MG63 (cell line): ENCODE measurements at regions not wholly inside any gene's neighbourhood (a gene's known extent, or its start where the extent isn't known, plus 50 kb on each side); places are given as distances from the start of the nearest gene placed in this dataset.

Experiments used
- DNase-seq: peaks from one replicate; pipeline ENCODE4 v3.0.0-alpha.2; 2020
- H3K27me3 ChIP-seq: fragments of 250-450 bp; sonication (Bioruptor Pico); 2 replicates; pipeline ENCODE4 v1.5.1; 2020; ENCODE audit warnings: mild to moderate bottlenecking, moderate library complexity
- H3K36me3 ChIP-seq: fragments of 250-450 bp; sonication (Bioruptor Pico); 2 replicates; pipeline ENCODE4 v1.5.1; 2020; ENCODE audit warnings: mild to moderate bottlenecking, moderate library complexity
- H3K4me3 ChIP-seq: fragments of 250-450 bp; sonication (Bioruptor Pico); 2 replicates; pipeline ENCODE4 v1.5.1; 2020; ENCODE audit warnings: mild to moderate bottlenecking, moderate library complexity
- H3K9me3 ChIP-seq: fragments of 250-450 bp; sonication (Bioruptor Pico); 2 replicates; pipeline ENCODE4 v1.5.1; 2020; ENCODE audit warnings: mild to moderate bottlenecking, moderate library complexity

DNA sequence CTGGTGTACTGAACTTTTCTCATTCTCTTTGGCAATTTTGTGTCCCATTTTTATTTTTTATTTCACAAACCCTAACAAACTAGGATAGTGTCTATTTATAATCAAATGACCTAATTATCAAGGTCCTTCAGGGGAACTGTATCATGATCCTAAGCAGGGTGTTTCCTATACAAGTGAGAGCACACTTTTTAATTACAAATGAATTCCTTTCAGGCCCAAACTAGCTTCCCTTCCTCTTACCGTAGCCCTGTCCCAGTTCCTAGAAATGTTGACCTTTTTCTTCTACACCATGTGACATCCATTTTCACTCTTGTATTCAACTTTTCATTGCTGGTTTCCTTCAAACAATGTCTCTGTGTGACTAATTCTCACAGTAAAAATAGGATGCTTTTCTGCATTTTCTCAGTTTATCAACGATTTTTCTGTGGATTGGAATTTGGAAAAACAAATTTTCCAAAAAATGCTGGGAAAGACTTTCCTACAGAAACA, 411.4 kb downstream of the CCDC91 start:
- H3K27me3 ChIP-seq, result no peaks in the 10 kb centered on the region
- DNase-seq, result no peak
- H3K36me3 ChIP-seq, result no peaks in the 10 kb centered on the region
- peaks cover 1% of the 10 kb centered on the region; the same call in 1 of the 2 replicates for H3K9me3 ChIP-seq
- no peak overlapping the region for H3K4me3 ChIP-seq

DNA sequence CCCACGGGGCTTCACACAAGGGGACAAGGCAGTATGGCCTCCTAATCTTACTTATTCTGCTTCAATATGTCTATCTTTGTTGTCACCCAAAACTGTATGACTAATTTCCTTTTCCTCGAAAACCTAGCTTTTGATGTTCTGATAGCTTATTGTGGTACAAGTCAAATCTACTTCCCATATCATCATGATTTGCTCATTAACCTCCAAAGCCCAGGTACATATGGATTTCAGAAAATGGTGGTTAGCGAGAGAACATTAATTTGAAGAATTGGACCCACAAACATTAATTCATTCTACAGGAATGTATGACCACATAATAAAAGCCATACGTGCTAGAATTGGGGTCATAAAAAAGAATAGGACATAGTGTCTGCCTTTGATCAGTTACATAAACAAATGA, 412.5 kb downstream of the CCDC91 start:
- H3K4me3 ChIP-seq, result no peak overlapping the region
- DNase-seq, result no peak
- no peaks in the 10 kb centered on the region for H3K27me3 ChIP-seq
- H3K36me3 ChIP-seq, result no peaks in the 10 kb centered on the region
- peaks cover 12% of the 10 kb centered on the region for H3K9me3 ChIP-seq

DNA sequence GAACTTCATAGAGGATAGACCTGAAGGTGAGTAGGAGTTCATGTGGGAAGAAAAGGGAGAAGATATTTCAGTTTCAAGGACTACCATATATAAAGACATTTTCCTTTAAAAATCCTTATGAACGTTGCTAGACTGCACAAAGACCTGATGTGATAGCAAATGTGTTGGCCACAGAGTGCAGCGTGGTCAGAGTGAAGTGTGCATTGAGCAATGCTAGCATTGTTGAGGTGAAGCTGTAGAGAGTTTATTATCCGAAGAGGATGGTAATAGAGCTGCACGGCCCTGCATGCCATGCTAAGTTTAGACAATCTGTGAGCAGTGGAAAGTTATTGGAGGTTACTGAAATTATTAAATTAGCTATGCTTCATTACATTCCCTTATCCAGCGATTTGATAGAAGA, 413.0 kb downstream of the CCDC91 start:
- no peaks in the 10 kb centered on the region for H3K27me3 ChIP-seq
- H3K9me3 ChIP-seq, result peaks cover 12% of the 10 kb centered on the region
- no peaks in the 10 kb centered on the region for H3K36me3 ChIP-seq
- no peak overlapping the region for H3K4me3 ChIP-seq
- no peak for DNase-seq

DNA sequence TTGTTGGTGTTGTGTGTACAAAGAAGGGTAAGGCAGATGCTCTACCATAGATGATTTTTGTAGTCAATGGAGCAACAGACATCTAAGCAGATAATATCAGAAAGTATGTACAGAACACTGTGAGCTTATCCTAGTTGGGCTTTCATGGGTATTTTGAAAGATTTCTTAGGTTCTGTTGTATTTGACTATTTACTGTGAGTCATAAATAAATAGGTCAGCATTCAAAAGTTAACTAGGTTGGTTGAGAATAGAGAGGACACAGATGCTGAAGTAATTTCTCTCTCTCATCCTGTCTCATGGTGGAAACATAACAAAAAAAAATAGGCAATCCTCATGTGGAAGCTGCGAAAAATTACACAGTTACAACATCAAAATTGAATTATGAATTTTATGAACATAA, 413.5 kb downstream of the CCDC91 start:
- peaks cover 12% of the 10 kb centered on the region for H3K9me3 ChIP-seq
- no peaks in the 10 kb centered on the region for H3K27me3 ChIP-seq
- H3K36me3 ChIP-seq, result no peaks in the 10 kb centered on the region
- no peak overlapping the region for H3K4me3 ChIP-seq
- no peak for DNase-seq

DNA sequence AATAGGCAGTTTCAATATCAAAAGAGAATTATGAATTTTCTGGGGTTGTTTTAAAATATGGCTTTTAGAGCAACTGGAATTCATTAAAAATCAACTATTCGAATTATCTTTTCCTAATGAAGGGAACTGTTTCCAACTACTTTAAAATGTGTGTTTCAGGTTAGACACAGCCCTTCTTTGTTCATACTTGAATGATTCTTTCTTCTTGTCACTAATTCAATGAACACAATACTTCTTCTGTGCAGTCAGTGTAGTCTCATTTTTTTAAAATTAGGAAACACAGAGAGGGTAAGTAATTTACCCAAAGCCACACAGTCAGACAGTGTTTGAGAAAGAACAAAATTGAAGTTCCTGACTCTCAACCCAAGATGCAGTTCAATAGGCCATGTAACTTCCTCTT, 414.0 kb downstream of the CCDC91 start:
- no peaks in the 10 kb centered on the region for H3K27me3 ChIP-seq
- H3K4me3 ChIP-seq, result no peak overlapping the region
- no peak for DNase-seq
- H3K36me3 ChIP-seq, result no peaks in the 10 kb centered on the region
- peaks cover 12% of the 10 kb centered on the region for H3K9me3 ChIP-seq

DNA sequence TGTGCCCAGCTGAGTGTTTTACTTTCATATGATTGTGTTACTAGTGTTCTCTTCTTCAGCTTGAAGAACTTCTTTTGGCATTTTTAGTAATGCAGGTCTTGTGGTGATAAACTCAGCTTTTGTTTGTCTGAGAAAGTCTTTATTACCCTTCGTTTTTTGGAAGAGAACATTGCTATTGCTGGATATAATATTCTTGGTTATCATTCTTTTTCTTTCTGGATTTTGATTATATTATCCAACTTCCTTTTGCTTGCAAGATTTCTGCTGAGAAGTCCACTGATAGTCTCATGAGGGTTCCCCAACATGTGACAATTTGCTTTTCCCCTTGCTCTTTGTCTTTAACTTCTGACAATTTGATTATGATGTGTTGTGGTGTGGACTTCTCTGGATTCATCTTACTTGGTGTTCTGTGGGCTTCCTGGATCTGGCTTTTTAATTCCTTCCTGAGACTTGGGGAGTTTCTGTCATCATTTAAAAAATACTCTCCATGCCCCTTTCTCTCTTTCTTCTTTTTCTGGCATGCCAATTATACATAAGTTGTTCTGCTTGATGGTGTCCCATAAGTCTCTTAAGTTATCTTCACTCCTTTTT, 416.8 kb downstream of the CCDC91 start:
- DNase-seq, result no peak
- no peaks in the 10 kb centered on the region for H3K36me3 ChIP-seq
- H3K9me3 ChIP-seq, result peaks cover 12% of the 10 kb centered on the region
- H3K4me3 ChIP-seq, result no peak overlapping the region
- H3K27me3 ChIP-seq, result no peaks in the 10 kb centered on the region

DNA sequence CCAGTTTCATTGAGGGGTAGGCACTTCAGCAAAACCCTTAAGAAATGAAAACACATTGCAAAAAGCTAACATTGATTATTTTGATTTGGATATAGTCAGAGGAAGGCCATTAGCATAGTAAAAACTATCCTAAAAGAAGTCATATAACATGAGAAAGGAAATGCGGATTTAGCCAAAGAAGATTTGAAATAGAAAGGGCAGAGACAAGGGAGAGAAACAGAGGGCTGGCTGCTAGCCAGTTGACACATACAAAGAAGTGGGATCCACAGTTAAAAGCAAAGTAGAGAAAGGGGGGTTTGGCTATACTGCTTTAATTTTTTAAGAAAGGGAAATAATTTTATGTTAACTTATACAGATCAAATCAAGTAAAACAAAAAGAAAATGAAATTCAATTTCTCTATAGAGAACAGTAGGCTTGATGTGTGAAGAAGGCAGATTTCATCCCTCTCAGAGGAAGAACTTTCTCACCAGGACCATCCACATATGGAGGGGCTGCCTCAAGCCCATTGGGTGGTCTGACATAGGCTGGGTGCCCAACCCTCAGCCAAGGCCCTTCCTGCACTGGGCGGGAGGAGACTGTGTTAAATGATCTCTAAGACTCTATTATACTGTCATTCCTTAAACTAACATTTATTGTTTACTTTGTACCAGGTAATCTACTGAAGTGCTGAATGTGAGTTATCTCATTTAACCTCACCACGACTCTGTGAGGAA, 420.3 kb downstream of the CCDC91 start:
- Histone ChIP-seq H3K9me3 (peaks cover 12% of the 10 kb centered on the region), H3K27me3 (no peaks in the 10 kb centered on the region), H3K4me3 (no peak overlapping the region), H3K36me3 (no peaks in the 10 kb centered on the region)
- no peak for DNase-seq

DNA sequence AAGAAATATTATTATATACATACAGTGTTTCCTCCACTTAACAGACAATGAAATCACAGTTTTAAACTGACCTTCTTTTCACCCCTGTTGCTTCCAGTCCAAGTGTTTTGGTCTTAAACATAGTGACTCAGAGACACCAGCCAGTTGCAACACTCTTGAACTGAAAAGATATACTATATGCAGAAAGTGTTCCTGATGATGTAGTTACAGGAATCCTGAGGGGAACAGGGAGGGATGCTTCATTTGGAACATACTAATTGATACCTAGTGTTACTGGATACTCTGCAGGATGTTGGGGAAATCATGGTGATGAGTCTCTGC, 420.8 kb downstream of the CCDC91 start:
- H3K4me3 ChIP-seq, result no peak overlapping the region
- peaks cover 12% of the 10 kb centered on the region for H3K9me3 ChIP-seq
- H3K36me3 ChIP-seq, result no peaks in the 10 kb centered on the region
- H3K27me3 ChIP-seq, result no peaks in the 10 kb centered on the region
- DNase-seq, result peak; percentile 39

DNA sequence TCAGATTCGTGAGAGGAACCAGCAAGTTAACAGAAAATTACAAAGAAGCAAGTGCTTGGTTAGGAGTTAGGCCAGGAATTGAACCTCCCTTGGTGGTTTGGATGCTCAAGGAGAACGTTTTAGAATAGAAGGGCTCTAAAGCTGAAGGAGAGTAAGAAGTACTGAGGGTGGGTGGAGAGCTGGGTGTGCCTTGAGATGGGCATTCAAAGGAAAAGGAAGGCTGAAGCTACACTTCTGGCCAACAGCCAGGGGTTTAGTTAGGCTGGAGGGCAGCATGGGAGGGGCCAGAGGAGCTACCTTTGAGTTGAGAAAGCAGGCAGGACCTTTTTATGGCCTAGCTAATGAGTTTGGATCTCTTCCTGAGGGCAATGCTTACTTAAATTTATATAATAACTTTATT, 421.2 kb downstream of the CCDC91 start:
- peak; percentile 9 for DNase-seq
- H3K36me3 ChIP-seq, result no peaks in the 10 kb centered on the region
- no peaks in the 10 kb centered on the region for H3K27me3 ChIP-seq
- no peak overlapping the region for H3K4me3 ChIP-seq
- peaks cover 12% of the 10 kb centered on the region for H3K9me3 ChIP-seq

DNA sequence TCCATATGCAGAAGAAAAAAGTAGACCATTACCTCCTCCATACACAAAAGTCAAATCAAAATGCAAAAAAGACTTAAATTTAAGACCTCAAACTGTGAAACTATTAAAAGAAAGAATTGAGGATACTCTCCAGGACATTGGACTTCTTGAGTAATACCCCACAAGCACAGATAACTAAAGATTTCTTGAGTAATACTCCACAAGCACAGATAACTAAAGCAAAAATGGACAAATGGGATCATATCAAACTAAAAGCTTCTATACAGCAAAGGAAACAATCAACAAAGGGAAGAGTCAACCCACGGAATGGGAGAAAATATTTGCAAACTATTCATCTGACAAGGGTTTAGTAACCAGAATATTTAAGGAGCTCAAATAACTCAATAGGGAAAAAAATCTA, 427.9 kb downstream of the CCDC91 start:
- Histone ChIP-seq H3K27me3 (no peaks in the 10 kb centered on the region; the same call in 1 of the 2 replicates), H3K36me3 (no peaks in the 10 kb centered on the region), H3K9me3 (peaks cover 3% of the 10 kb centered on the region; the same call in 1 of the 2 replicates), H3K4me3 (no peak overlapping the region)
- no peak for DNase-seq

DNA sequence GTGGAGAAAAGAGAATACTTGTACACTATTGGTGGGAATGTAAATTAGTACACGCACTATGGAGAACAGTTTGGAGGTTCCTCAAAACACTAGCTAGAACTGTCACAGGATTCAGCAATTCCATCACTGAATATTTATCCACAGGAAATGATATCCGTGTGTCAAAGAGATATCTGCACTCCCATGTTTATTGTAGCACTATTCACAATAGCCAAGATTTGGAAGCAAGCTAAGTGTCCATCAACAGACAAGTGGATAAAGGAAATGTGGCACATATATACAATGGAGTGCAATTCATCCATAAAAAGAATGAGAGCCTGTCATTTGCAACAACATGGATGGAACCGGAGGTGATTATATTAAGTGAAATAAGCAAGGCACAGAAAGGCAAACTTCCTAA, 428.5 kb downstream of the CCDC91 start:
- Histone ChIP-seq H3K4me3 (no peak overlapping the region), H3K36me3 (no peaks in the 10 kb centered on the region), H3K9me3 (peaks cover 3% of the 10 kb centered on the region; the same call in 1 of the 2 replicates), H3K27me3 (no peaks in the 10 kb centered on the region; the same call in 1 of the 2 replicates)
- no peak for DNase-seq

DNA sequence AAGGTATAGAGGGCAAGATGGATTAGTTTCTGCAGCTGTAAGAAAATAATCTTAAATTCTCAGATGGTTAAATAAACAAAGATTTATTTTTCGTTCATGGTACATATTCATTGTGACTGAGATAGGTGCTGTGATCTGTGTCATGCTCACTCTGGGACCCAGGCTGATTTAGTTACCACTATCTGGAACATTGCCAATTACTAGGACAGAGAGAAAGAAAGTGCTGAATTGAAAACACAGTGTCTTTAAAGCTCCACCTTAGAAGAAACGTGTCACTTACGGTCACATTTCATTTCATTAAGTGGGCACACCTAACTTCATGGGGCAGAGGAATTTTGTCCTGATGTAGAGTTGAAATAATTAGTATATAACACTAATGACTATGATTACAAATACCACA, 430.0 kb downstream of the CCDC91 start:
- Histone ChIP-seq H3K27me3 (no peaks in the 10 kb centered on the region; the same call in 1 of the 2 replicates), H3K9me3 (peaks cover 3% of the 10 kb centered on the region; the same call in 1 of the 2 replicates), H3K36me3 (no peaks in the 10 kb centered on the region), H3K4me3 (no peak overlapping the region)
- DNase-seq, result no peak

DNA sequence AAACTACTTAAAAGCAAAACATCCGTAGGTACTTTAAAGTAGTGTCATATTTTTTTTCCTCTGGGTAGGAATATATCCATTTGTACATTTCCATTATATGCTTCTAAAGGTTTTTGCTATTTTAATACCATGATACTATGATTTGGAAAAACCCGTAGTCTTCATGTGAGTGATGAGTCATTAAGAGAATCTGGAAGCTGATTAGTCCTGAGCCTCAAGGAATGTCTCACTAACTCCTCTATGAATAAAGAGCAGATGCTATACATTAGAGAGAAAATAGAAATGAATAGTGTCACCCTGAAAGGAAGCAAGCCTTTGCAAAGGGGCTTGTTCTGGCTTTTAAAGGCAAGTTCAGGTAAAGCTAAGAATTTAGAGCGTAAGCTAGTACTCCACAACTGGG, 432.1 kb downstream of the CCDC91 start:
- Histone ChIP-seq H3K27me3 (no peaks in the 10 kb centered on the region; the same call in 1 of the 2 replicates), H3K9me3 (no peaks in the 10 kb centered on the region; the same call in 1 of the 2 replicates), H3K4me3 (no peak overlapping the region), H3K36me3 (no peaks in the 10 kb centered on the region)
- DNase-seq, result no peak

DNA sequence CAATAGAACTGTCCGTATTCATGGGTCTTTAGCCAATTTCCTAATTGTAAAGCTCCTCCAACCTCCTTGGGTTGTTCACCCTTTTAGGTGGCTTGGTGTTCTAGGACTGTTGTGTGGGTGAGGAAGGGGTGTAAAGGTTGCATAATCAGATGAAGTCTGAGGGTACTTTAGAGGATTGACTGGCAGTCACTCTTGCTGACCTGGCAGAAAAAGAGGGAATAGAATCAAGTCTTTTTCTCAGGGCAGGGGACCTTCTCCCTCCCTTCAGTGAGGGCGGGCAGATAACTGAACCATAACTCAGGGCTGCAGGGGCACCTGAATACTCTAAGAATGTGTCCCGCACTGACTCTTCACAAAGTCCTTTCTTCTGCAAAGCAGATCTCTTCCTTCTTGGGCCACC, 436.2 kb downstream of the CCDC91 start:
- no peak overlapping the region for H3K4me3 ChIP-seq
- no peak for DNase-seq
- H3K36me3 ChIP-seq, result no peaks in the 10 kb centered on the region
- H3K27me3 ChIP-seq, result no peaks in the 10 kb centered on the region
- no peaks in the 10 kb centered on the region for H3K9me3 ChIP-seq

DNA sequence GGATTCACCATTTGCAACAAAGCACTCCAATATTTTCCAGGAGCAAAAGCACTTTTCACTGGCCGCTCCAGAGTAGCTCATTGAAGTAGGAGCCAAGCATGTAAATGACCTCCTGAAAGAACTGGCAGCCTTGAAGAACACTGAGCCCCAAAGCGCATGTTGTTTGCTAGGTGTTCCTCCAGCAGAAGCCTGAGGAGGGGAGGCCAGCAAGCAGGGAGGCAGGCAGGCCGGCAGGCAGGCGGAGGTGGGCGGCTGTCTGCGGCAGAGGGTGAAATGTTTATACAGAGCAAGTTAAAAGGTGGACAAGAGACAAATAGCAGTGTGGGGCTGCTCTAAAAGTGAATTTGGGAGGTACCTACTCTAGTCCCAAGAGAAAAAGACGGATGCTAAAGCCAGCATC, 439.4 kb downstream of the CCDC91 start:
- Histone ChIP-seq H3K4me3 (no peak overlapping the region), H3K9me3 (no peaks in the 10 kb centered on the region), H3K27me3 (no peaks in the 10 kb centered on the region), H3K36me3 (no peaks in the 10 kb centered on the region)
- DNase-seq, result no peak

DNA sequence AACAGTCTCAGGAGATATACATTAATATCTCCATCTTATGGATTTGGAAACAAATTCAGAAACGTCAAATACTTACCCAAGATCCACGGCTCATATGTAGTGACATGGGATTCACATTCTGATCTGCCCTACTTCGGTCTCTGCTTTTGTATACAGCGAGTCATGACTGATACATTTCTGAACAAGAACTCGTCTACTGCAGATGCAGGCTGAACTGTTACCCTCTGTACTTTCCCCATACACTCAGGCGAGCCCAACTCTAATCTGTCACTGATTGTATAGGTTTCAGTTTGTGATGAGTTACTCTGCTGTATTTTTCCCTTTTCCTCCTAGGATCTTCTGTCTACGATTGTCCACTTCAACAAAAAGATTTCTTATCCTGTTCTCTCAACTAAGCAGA, 441.6 kb downstream of the CCDC91 start:
- H3K36me3 ChIP-seq, result no peaks in the 10 kb centered on the region
- DNase-seq, result no peak
- H3K27me3 ChIP-seq, result no peaks in the 10 kb centered on the region
- no peaks in the 10 kb centered on the region for H3K9me3 ChIP-seq
- no peak overlapping the region for H3K4me3 ChIP-seq

DNA sequence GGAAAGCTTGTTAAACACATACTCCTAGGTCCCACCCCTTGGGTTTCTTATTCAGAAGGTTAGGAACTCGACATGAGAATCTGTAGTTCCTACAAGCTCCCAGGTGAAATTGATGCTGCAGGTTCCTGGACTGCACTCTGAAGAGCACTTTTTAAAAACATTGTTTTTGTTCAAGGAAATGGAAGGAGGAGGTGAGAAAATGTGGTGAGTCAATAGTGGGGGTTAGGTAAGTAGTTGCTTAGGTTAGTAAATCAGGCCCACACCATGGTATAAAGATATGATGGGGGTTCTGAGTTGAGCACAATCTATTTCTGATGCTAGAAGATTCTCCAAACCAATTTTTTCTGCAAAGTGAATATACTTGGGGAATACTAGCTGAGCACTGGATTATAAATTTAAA, 450.3 kb downstream of the CCDC91 start:
- DNase-seq, result no peak
- H3K4me3 ChIP-seq, result no peak overlapping the region
- no peaks in the 10 kb centered on the region for H3K36me3 ChIP-seq
- H3K27me3 ChIP-seq, result no peaks in the 10 kb centered on the region; the same call in 1 of the 2 replicates
- no peaks in the 10 kb centered on the region; the same call in 1 of the 2 replicates for H3K9me3 ChIP-seq

DNA sequence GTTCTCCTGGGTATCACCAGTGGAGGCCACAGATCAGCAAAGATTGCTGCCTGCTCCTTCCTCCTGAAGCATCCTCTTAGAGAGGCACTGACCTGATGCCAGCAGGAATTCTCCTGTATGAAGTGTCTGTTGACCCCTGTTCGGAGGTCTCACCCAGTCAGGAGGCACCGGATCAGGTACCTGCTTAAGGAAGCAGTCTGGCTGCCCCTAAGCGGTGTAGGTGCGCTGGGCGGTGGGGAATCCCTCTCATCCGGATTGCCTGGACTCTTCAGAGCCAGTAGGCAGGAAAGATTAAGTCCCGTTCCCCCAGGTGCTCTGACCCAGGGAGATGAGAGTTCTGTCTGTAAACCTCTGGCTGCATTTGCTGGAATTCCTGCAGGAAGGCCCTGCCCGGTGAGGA, 455.2 kb downstream of the CCDC91 start:
- Histone ChIP-seq H3K9me3 (no peaks in the 10 kb centered on the region; the same call in 1 of the 2 replicates), H3K27me3 (no peaks in the 10 kb centered on the region; the same call in 1 of the 2 replicates), H3K4me3 (no peak overlapping the region), H3K36me3 (no peaks in the 10 kb centered on the region)
- no peak for DNase-seq
